ENCODE measurements at regions not wholly inside any gene's neighbourhood (a gene's known extent, or its start where the extent isn't known, plus 50 kb on each side); places are given as distances from the start of the nearest gene placed in this dataset.

GRCh38 chr12:91373086-91373485 is 190.5 kb upstream of the DCN start:
- no peak for DNase-seq

- DNase-seq = no peak
These were observed 187.7 kb upstream of the DCN start for GRCh38 chr12:91370086-91370868.

GRCh38 chr12:91368613-91369012 is 186.0 kb upstream of the DCN start:
- DNase-seq = no peak

- no peak for DNase-seq
These were observed 184.7 kb upstream of the DCN start for GRCh38 chr12:91367234-91367849.

- no peak for DNase-seq
These were observed 182.0 kb upstream of the DCN start for GRCh38 chr12:91364471-91365184.

- DNase-seq = peak; percentile 44
These were observed 179.2 kb upstream of the DCN start for GRCh38 chr12:91361864-91362263.

- no peak for DNase-seq
These were observed 174.8 kb upstream of the DCN start for GRCh38 chr12:91357381-91357780.

- no peak for DNase-seq
These were observed 173.8 kb upstream of the DCN start for GRCh38 chr12:91356405-91356804.

GRCh38 chr12:91355150-91356006 is 172.8 kb upstream of the DCN start:
- peak; percentile 77 for DNase-seq

- DNase-seq = no peak
These were observed 170.6 kb upstream of the DCN start for GRCh38 chr12:91353266-91353665.

- DNase-seq = no peak
These were observed 166.9 kb upstream of the DCN start for GRCh38 chr12:91349476-91349875.

GRCh38 chr12:91347481-91348214 is 165.0 kb upstream of the DCN start:
- DNase-seq = no peak

- no peak for DNase-seq
These were observed 164.2 kb upstream of the DCN start for GRCh38 chr12:91346827-91347226.

GRCh38 chr12:91344408-91344807 is 161.8 kb upstream of the DCN start:
- no peak for DNase-seq

GRCh38 chr12:91343010-91343409 is 160.4 kb upstream of the DCN start:
- DNase-seq = no peak

- DNase-seq = no peak
These were observed 156.5 kb upstream of the DCN start for GRCh38 chr12:91339106-91339505.

GRCh38 chr12:91335699-91336098 is 153.1 kb upstream of the DCN start:
- DNase-seq = no peak

GRCh38 chr12:91333966-91334365 is 151.3 kb upstream of the DCN start:
- DNase-seq = no peak

GRCh38 chr12:91332302-91332701 is 149.7 kb upstream of the DCN start:
- DNase-seq = no peak

- DNase-seq = no peak
These were observed 148.8 kb upstream of the DCN start for GRCh38 chr12:91331371-91331770.

GRCh38 chr12:91328451-91328850 is 145.8 kb upstream of the DCN start:
- DNase-seq = no peak

- no peak for DNase-seq
These were observed 145.3 kb upstream of the DCN start for GRCh38 chr12:91327889-91328288.

Data from NCI-H510A treated with DMSO at 0.1 percent for 48 hours (cell line).